LNCAP (cell line): ENCODE measurements at regions not wholly inside any gene's neighbourhood (a gene's known extent, or its start where the extent isn't known, plus 50 kb on each side); places are given as distances from the start of the nearest gene placed in this dataset.
A peak's percentile ranks its signal among the peaks of the same experiment; 100 is the strongest.

Experiments used
- CTCF ChIP-seq: fragments of 450-650 bp; IDR thresholded peaks from 2 replicates; pipeline ENCODE4 v1.5.1; 2017; ENCODE audit warnings: mild to moderate bottlenecking

GRCh38 chr3:154932633-154933032 lies 147.5 kb upstream of the MME start:
- no peak for TF ChIP-seq CTCF

GRCh38 chr3:154931484-154931883 lies 148.6 kb upstream of the MME start:
- TF ChIP-seq CTCF, result no peak

GRCh38 chr3:154926721-154927120 lies 153.4 kb upstream of the MME start:
- TF ChIP-seq CTCF, result no peak

- TF ChIP-seq CTCF, result no peak
Measured at GRCh38 chr3:154921351-154921750, 158.8 kb upstream of the MME start.

- no peak for TF ChIP-seq CTCF
Measured at GRCh38 chr3:154919226-154919625, 160.9 kb upstream of the MME start.

GRCh38 chr3:154904328-154904727 lies 175.8 kb upstream of the MME start:
- peak; percentile 29; the same call in 1 of the 2 replicates for TF ChIP-seq CTCF

GRCh38 chr3:154901278-154901677 lies 178.8 kb upstream of the MME start:
- TF ChIP-seq CTCF, result no peak

- TF ChIP-seq CTCF, result no peak
Measured at GRCh38 chr3:154900816-154901215, 179.3 kb upstream of the MME start.
